Hindlimb muscle (tissue), 1 donor: ENCODE measurements at regions not wholly inside any gene's neighbourhood (a gene's known extent, or its start where the extent isn't known, plus 50 kb on each side); places are given as distances from the start of the nearest gene placed in this dataset.
A peak's percentile ranks its signal among the peaks of the same experiment; 100 is the strongest.

Experiments used
- DNase-seq: peaks from one replicate; pipeline ENCODE4 v3.0.0-alpha.2; 2013

DNA sequence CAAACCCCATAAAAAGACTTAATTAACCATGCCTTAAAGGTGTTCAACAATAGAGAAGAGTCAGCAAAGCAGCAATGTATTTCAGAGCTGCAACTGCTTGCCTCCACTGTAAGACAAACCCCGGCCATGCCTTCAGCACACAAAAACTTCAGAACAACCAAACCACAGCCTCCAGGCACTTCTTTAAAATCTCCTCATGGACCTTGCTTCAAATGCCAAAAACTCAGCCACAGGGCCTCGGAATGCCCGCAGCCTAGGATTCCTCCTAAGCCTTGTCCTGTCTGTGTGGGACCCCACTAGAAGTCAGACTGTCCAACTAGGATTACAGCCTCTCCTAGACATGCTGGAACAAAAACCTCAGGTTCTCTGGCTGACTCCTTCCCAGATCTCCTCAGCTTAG lies 208.1 kb upstream of the DUSP10 start:
- no peak for DNase-seq

DNA sequence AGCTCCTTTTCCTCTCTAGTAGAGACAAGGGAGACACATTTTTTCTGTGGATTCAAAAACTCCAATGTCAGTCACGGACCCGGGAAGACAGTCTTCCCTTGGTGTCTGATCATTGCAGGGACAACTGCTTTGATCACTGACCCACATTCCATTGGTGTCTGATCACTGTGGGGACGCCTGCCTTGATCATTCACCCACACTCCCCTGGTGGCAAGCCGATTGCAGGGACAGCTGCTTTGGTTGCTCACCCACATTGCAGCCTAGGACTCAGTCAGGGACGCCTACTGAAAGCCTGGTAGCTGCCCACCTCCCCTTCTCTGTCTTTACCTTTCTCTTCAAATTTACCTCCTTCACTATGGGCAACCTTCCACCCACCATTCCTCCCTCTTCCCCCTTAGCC lies 206.6 kb upstream of the DUSP10 start:
- DNase-seq: no peak

DNA sequence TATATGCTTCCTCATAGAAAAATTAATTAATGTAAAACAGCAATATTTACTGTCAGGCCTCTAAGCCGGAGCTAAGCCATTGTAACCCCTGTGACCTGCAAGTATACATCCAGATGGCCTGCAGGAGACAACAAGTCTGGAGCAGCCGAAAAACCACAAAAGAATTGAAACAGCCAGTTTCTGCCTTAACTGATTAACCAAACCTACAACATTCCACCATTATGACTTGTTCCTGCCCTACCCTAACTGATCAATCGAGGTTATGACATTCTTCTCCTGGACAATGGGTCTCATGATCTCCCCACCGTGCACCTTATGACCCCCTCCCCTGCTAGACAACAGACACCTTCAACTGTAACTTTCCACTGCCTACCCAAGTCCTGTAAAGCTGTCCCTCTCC lies 205.8 kb upstream of the DUSP10 start:
- DNase-seq: no peak

DNA sequence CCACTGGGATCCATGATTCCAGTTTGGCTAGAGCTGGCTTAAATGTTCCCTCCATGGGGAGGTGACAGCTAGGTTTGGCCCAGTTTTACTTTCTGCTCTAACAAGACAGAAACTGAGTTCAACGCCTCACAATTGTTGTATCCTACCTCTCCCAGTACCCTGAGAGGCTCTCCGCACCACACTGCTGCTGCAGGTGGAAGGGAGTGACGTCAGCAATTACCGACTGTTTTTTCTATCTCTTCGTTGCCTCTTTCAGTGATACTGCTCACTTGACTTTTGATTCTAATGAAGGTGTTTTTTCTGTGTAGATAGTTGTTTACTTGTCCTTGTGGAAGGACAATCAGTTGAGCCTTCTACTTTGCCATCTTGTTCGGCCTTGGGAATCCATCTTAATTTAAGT lies 204.9 kb upstream of the DUSP10 start:
- DNase-seq: no peak

DNA sequence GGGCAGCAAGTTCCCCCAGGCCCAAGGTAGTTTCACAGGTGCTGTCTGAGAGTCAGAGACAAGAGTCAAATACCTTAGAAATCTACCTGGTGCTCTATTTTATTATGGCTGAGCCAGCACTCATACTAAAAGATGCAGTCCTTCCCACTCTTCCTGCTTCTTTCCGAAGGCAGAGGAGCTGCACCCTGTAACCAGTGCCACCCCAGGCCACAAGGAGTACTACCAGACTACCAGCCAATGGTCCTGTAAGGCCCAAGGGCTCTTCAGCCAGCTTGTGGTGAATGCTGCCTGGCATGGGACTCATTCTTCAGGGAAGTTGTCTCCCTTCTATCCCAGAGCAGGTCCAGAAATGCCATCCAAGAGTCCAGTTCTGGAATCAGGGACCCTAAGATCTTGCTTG lies 203.8 kb upstream of the DUSP10 start:
- no peak for DNase-seq

DNA sequence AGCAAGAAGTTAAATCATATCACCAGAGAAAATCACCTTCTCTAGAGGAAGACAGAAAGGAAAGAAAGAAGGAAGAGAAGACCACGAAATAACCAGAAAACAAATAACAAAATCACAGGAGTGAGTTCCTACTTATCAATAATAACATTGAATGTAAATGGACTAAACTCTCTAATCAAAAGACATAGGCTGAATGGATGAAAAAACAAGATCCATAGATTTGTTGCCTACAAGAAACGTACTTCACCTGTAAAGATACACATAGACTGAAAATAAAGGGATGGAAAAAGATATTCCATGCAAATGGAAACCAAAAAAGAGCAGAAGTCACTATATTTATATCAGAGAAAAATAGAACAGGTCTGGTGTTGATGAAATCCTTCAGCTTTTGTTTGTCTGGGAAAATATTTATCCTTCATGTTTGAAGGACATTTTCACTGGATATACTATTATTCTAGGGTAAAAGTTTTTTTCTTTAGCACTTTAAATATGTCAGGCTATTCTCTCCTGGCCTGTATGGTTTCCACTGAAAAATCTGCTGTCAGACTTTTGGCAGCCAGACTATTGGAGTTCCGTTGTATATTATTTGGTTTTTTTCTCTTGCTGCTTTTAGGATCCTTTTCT lies 202.5 kb upstream of the DUSP10 start:
- no peak for DNase-seq

DNA sequence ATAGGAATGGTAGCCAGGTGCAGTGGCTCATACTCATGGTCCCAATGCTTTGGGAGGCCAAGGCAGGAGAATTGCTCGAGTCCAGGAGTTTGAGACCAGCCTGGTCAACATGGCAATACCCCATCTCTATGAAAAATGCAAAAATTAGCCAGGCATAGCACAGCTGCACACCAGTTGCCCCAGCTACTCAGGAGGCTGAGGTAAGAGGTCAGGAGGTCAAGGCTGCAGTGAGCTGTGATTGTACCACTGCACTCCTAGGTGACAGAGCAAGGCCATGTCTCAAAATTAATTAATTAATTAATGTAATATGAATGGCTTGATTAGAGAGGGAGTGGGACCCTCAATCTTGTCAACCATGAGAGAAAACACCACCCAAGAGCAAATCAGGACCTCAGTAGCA lies 198.7 kb upstream of the DUSP10 start:
- no peak for DNase-seq

DNA sequence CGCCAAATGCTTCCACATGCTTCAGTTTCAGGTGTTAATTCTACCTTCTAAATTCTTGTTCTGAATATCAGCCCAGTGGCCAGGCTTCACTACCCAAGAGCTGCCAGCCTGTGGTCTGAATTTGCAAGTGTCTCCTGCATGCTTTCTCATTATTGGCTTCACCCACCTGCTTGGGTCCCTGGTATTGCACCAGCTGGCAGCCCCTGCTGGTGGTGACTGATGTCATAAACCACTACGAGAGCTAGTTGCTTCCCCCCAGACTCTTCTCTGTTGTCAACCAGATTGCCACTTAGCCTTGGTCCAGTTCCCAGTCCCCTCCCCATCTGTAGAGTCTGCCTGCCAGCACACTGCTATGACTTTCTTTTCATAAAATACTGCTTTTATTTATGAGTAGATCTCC lies 197.7 kb upstream of the DUSP10 start:
- DNase-seq: peak; percentile 6

DNA sequence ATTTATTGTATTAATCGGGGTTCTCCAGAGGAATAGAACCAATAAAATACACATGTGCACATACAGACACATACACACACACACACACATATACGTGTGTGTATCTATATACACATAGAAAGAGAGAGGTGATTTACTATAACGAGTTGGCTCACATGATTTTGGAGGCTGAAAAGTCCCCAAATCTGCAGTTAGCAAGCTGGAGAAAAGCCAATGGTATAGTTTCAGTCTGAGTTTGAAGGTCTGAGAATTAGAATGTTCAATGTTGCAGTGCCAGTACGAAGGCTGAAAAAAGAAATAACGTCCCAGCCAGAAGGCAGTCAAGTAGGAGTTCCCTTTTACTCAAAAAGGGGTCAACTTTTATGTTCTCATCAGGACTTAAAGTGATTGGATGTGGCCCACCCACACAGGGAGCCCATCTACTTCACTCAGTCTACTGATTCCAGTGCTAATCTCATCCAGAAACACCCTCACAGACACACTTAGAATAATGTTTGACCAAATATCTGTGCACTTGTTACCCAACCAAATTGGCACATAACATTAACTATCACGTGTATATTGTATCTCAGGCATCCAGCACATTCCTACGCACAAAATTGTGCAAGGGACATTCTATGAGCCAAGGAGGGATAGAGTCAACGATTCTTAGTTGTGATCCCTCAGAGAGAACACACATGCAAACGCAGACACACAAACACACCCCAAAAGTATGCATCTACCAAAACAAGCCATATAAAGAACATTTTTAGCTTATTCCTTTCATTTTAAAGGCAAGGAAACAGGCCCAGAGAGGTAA lies 195.5 kb upstream of the DUSP10 start:
- no peak for DNase-seq

DNA sequence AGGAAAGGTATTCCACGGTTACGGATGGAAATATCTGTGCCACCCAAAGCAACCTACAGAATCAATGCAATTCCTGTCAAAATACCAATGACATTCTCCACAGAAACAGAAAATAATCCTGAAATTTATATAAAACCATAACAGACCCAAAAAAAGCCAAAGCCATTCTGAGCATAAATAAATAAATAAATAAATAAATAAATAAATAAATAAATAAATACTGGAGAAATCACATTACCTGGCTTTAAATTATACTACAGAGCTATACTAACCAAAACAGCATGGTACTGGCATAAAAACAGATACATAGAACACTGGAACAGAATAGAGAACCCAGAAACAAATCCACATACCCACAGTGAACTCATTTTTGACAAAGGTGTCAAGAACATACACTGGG lies 191.9 kb upstream of the DUSP10 start:
- no peak for DNase-seq

DNA sequence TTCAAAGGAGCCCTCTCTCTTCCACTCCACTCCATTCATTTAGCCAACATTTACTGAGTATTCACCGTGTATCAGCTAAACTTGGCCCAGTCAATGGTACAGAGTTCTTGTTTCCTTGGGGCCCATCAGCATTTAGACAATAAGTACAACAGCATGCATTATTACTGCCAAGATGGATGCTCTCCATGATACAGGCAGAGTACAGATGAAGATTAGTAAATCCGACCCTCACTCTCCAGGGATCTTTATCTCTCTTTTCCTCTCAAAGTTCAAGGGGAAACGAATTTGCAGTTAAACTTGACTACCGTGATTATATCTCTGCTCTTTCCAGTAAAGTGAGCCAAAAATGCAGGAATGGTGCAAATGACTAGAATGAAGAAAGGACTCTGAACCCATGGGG lies 184.6 kb upstream of the DUSP10 start:
- no peak for DNase-seq

DNA sequence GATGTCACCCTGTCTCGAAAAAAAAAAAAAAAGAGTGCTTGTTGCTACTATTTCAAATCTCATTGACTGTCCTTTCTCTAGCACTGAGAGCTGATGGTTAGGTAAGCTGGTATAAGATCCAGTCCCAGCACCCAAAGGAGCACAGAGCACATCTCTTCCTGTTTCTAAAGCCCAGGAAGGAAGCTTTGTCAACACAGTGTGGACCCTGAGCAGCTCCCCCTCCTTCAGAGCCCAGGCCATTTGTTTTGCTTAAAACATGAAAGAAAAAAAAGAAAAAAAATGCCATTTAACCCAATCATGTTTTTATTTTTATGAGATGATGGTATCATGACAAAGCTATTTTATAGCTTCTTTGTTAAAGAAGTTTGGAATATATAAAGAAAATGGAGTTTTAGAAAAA lies 184.1 kb upstream of the DUSP10 start:
- DNase-seq: no peak

DNA sequence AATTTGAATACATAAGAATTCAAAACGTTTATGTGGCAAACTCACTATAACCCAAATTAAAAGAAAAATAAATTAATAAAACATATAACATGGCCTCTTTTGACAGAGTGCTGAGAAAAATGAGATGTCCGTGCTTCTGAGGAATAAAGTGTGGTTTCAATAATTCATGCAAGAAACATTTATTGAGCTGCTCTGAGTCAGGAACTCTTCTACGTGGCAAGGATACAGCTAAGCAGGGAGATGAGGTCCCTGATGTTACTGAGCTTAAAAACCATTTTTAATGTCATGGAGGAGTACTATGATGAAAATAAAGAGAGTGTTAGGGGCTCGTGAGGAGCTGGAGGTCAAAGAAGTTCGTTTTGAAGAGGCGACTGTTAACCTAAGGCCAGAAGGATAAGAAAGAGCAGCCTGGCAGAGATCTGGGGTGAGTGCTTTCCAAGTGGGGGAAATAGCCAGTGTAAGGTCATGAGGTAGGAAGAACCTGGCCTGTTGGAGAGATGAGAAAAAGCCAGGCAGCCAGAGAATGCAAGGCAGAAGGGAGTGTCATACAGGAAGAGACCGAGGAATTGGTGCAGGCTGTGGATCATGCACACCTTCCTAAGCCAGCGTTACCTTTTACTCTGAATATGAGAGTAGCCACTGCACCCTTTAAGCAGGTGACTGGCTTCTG lies 182.2 kb upstream of the DUSP10 start:
- no peak for DNase-seq

DNA sequence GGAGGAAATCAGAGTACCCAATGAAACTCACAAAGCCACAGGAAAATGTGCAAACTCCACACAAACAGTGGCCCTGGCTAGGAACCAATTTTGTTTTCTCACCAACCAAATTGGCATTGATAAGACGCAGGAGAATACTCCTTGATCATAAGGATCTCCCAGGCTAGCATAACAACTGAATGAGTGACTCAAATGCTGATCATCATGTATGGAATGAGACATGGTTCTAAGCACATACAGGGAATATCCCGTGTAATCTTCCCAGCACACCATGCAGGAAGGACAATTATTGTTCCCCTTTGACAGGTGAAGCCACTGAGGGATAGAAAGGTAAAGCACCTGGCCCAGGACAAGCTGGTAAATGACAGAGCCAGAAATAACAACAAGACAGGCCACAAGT lies 180.0 kb upstream of the DUSP10 start:
- DNase-seq: no peak

DNA sequence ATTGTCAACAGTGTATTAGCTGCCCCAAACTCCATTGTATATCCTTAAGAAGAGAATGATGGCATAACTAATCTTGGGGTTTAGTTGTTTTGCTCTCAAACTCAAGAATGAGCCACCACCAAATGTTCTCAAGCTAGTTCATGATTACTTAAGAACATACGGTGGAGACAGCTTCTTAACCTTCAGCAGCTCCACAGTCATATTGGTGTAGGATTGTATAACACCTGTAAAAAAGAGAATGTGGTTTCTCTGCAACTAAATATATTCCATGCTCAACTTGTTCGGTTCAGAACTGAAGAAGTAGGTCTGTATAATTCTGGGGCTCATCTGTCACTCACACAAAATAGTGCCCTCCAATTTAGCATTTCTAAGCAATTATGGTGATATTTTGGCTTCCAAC lies 177.9 kb upstream of the DUSP10 start:
- DNase-seq: no peak

DNA sequence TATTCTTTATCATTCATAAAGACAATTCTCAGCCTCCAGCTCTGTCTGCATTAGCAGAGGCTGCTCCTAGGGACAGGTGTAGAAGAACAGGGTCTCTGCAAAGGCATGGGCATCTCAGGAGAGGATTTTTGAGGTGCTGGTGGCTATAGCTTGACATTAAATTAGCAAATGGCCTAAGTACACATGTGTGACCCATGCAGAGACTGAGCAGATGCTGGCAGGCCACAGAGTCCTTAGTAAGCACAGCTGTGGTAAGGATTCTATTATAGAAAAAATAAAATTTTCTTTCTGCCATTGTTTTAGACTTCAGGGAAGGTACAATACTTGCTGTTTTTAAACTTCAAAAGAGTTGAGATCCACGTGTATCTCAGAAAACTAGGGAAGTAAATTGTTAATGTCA lies 177.5 kb upstream of the DUSP10 start:
- no peak for DNase-seq

DNA sequence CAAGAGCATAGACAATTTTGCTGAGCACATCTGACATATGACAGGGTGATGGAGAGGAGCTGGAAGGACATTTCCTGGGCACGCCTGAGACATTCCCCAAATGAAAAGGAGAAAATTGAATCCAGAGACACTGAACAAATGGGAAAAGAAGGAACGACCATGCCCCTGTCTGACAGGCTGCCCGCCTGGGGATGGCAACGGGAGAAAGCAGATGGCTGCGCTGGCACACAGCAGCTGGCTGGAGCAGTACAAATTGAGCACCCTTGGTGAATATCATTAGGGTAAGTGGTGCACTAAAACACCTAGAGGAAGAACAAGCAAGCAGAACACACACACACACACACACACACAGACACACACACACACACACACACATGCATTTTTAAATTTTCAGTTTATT lies 174.3 kb upstream of the DUSP10 start:
- no peak for DNase-seq

DNA sequence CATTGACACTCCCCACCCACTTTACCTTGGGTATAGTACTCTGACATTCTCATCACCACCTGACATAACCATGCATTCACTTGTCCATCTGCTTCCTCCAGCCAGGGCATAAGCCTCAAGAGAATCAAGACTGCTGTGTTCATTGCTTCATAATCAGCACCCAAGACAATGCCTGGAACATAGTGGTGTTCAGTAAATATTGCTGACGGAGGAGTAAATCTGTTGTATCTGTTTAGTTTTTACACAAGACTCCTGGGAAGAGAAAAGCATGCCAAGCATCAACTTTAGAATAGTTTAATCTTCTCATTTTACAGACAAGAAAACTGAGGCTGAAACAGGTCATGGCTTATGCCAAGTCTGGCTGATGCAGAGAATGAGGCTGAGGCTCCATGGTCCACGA lies 173.9 kb upstream of the DUSP10 start:
- DNase-seq: no peak

DNA sequence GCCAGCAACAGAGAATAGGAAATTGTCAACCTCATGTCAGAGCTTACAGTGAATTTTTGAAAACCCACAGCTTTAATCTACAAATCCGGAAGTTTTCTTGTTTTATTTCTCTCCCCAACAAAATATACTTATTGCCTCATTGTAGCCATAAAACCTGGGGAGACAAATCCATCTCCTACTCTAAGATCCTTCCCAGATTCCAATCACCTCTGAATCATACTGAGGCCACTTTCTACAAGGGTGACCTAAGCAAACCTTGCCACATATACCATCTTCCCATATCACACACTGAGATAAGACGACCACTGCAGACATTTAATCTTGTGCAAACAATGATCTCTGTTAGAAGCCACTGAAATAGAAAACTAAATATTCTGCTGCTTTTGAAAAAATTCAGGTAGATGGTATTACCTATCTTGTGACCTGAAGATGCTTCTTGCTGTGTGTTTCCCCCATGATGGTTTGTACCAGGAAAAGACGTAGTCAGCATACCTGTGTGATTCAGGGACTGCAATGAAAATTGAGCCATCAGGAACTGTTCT lies 171.5 kb upstream of the DUSP10 start:
- no peak for DNase-seq

DNA sequence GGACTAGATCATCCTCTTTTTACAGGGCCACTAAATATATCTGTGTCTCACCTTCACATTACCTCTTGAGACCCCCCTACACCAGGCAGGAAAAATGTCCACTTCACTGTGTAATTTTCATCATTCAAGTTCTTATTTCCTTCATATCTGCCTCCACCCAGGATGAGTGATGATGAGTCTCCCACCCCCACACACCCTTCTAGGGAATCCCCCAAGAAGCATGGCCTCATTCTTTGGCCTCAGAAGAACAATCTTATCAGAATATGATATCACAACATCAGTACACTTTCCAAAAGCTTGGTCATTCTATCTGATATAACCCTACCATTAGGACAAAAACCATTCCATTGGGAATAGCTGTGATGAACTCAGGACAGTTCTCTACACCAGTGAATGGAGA lies 170.3 kb upstream of the DUSP10 start:
- no peak for DNase-seq

DNA sequence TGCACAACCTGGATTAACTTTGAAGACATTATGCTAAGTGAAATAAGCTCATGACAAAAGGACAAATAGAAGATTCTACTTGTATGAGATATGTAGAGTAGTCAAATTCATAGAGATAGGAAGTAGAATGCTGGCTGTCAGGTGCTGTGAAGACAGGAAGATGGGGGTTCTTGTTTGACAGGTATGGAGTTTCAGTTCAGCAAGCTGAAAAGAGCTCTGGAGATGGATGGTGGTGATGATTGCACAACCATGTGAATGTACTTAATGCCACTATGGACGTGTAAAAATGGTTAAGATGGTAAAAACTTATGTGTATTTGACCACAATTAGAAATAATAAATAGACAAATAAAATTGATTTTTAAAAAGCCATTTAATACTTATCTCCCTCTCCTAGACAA lies 169.8 kb upstream of the DUSP10 start:
- DNase-seq: no peak

DNA sequence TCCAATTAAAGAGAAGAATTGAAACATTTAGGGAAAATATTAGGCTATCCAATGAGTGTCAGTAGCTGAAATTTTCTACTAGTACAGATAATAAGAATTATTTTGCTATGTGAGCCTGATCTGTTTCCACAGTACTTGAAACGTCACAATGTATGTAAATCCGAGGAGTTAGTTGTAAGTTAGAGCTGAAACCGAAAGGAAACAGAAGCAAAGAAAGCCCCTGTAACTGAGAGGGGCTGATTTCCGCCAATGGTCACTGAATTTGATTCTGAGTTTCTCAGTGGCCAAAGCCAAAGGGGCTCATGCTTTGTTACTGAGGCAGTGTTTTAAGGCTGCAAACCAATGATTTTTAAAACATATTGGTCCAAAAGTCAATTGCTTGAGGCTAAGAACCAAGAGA lies 168.3 kb upstream of the DUSP10 start:
- DNase-seq: no peak

DNA sequence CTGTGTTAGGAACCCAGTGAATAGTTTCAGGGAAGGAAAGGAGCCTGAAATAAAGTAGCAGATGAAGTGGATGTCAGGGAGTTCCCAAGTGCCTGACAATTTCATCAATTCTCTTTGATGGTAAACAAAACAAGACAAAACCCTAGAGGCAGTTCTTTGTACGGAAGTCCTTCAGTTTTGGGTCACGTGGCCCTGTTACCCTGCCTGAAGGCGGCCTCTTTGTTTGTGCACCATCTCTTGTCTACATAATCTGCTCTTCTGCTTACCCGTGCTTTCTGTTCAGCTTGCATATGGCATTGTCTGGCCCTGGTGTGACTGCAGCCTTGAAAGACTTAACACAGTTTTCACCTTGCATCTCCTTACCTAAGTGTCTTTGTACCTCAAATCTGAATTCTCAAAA lies 166.7 kb upstream of the DUSP10 start:
- no peak for DNase-seq
